HT-29 (cell line): ENCODE measurements at regions not wholly inside any gene's neighbourhood (a gene's known extent, or its start where the extent isn't known, plus 50 kb on each side); places are given as distances from the start of the nearest gene placed in this dataset.

Experiments
- DNase-seq: peaks from one replicate; pipeline ENCODE4 v3.0.0-alpha.2; 2015; ENCODE audit warnings: low spot score

GRCh38 chr10:77710759-77711682, 73.4 kb upstream of the KCNMA1 start:
- DNase-seq: peak; percentile 62

DNA sequence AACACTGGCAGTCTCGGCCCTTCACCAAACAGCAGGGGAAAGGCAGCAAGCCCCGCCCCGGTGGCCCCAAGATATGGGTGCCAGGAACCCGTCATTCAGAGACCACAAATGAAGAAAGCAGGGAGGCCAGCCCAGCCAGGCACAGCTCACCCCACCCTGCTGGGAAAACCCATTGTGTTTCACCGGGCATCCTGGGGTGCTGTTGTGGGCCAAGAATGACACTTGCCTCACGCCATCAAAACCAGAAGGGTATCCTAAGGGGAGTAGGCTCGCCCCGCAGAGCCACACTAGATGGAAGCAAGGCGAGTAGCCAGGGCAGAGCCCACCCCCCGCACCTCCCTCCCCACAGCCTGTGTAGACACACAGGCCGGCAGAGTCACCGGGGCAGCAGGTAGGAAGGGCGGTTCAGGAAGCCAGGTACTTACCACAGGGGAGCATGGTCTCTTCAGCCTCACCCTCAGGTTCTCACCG, 72.5 kb upstream of the KCNMA1 start:
- no peak for DNase-seq

GRCh38 chr10:77707570-77707969, 70.0 kb upstream of the KCNMA1 start:
- no peak for DNase-seq

GRCh38 chr10:77702166-77702565, 64.6 kb upstream of the KCNMA1 start:
- no peak for DNase-seq

DNA sequence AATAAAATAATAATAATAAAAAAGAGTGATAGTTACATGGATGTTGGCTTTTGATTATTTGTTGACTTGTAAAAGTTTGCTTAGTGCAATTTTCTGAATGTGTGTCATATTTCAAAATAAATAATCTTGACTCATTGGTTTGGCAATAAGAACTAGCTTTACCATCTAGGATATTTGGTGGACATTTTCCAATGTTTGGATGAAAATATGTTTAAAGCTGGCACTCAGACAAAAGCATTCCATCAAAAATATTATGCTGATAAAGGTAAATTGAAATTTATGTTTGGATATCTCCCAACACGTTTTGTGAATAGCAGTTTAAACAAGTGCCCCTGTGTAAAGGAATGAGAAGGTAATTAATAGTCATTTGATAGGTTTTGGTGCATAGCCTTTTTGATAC, 62.5 kb upstream of the KCNMA1 start:
- DNase-seq: no peak

DNA sequence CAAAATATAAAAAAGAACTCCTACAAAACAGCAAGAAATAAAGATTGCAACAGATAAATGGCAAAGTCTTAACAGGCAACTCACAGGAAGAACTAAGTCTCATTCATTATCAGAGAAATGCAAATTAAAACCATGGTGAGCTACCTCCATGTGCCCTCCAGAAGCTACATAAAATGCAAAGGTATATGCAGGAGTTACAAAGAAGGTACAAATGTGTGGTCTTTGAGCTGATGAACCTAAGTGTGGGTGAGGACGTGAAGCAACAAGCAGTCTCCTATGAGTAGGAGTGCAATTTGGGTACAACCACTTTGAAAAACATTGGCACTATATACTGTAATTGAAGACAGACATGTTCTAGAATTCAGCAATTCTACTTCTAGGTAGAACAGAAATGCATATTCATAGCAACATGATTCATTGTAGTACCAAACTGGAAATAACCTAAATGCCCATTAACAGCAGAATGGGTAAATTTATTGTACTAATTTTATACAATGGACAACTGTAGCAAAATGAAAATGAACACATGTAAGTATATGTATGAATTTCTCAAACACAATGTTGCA, 61.6 kb upstream of the KCNMA1 start:
- DNase-seq: no peak

DNA sequence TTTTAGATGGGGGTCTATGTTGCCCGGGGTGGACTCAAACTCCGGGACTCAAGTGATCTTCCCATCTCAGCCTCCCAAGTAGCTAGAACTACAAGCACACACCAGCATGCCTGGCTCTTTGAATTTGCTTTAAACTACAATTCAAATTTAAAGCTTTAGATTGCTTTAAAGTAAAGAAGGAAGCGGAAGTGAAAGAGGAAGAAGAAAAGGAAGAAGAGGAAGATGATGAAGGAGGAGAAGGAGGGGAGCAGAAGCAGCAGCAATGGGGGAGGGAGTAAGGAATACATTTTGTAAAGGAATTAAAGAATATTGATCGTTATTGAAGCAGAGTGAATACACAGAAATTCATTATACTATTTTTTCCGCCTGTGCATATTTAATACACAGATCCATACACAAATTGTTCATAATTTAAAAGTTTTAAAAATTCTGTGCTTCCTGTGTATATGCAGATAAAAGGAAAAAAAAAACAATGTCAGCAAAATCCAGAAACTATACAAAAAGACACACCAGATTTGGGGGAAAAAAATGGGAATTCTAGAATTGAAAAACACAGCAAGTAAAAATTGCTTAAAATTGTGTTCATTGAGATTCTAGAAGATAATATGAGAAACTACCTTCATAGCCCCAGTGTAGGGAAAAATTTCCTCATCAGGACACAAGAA, 60.8 kb upstream of the KCNMA1 start:
- no peak for DNase-seq

DNA sequence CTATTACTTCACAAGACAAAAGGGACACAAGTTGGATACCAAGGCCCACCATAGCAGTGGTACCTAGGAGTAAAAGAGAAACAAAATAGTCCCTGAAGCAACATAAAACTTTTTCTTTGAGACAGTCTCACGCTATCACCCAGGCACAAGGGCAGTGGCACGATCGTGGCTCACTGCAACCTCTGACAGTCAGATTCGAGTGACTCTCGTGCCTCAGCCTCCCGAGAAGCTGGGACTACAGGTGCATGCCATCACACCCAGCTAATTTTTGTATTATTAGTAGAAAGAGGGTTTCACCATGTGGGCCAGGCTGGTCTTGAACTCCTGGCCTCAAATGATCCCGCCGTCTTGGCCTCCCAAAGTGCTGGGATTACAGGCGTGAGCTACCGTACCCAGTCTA, 59.0 kb upstream of the KCNMA1 start:
- DNase-seq: no peak

DNA sequence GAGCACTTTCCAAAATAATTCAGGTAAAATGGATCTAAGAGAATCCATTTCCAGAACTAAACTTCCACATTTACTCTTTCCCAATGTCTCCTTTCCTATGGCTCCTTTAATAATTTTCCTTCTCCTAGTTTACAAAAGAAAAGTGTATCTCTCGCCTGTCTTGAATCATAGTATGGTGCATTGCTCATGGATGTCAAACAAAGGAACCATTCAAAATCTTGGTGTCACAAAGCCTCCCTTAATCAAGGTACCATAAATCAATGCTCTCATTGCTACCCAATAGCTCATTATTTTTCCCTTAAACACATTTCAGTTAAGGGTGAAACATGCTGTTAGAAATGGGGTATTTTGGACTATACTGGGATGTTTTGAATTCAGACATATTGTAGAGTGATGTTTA, 57.6 kb upstream of the KCNMA1 start:
- no peak for DNase-seq

GRCh38 chr10:77692782-77693181, 55.2 kb upstream of the KCNMA1 start:
- DNase-seq: no peak

GRCh38 chr10:77689339-77689738, 51.7 kb upstream of the KCNMA1 start:
- no peak for DNase-seq

GRCh38 chr10:77687621-77688020, 50.0 kb upstream of the KCNMA1 start:
- DNase-seq: no peak
